Ovary (tissue), 7 donors: ENCODE measurements at regions not wholly inside any gene's neighbourhood (a gene's known extent, or its start where the extent isn't known, plus 50 kb on each side); places are given as distances from the start of the nearest gene placed in this dataset.

ENCODE experiments used
- DNase-seq, 5 donors: peaks; one replicate each; pipeline ENCODE4 v3.0.0-alpha.2; 2019 to 2020
- H3K27ac ChIP-seq, 2 donors: fragments of 200-600 bp; one replicate each; pipeline versions ENCODE4 v1.5.1 to v1.8.0; 2019 to 2022
- H3K27me3 ChIP-seq: fragments of 200-600 bp; one replicate; pipeline ENCODE4 v1.8.0; 2022
- H3K36me3 ChIP-seq: fragments of 200-600 bp; sonication (generic); one replicate; pipeline ENCODE4 v1.5.1; 2019
- H3K4me1 ChIP-seq: one replicate; pipeline ENCODE4 v1.8.1; 2013; ENCODE audit warnings: mild to moderate bottlenecking, moderate library complexity; ENCODE audit not compliant: insufficient read depth
- H3K4me3 ChIP-seq: fragments of 200-600 bp; sonication (generic); one replicate; pipeline ENCODE4 v1.5.1; 2017
- H3K9me3 ChIP-seq, 2 donors: fragments of 200-600 bp in 1 of 2; sonication (generic) in 1 of 2; one replicate each; pipeline versions ENCODE4 v1.5.1 to v1.8.1; 2013 to 2019; ENCODE audit warnings: mild to moderate bottlenecking in 1 of 2, moderate library complexity in 1 of 2
- EP300 ChIP-seq: sonication (generic); formaldehyde crosslinking; IDR thresholded peaks from one replicate; pipeline ENCODE4 v1.6.1; 2017; ENCODE audit warnings: antibody characterized with exemption
- POLR2A ChIP-seq: fragments of 450-650 bp; IDR thresholded peaks from one replicate; pipeline ENCODE4 v1.6.1; 2017; ENCODE audit warnings: antibody characterized with exemption, mild to moderate bottlenecking, moderate library complexity
- WGBS, 3 donors: extraction: QIAGEN DNeasy Blood & Tissue Kit in 1 of 3; methylation state at CpG; one replicate each; pipeline versions ENCODE4 v1.1.5 to v1.1.7; 2013 to 2017; 5-methylcytosine and 5-hydroxymethylcytosine counted together
- intact Hi-C, 4 donors: fragments of 100-400 bp; cut with DNase I; formaldehyde crosslinking; loops; one replicate each; pipeline versions ENCODE4 v1.11.0 to v1.15.1; 2022 to 2023
- TF ChIP-seq, protein P1 (sequence below), 3 donors: fragments of 450-650 bp in 2 of 3; fragments of 200-600 bp in 1 of 3; IDR thresholded peaks; one replicate each; pipeline versions ENCODE4 v1.5.1 to v1.8.0; 2016 to 2022; ENCODE audit warnings: antibody characterized with exemption in 3 of 3, mild to moderate bottlenecking in 1 of 3
- donor health status: DM: no; HTN: no; CAD: no; lungs with moderate emphysema.
- donor health status: DM: no; HTN: no; CAD: no.
- donor health status: Bipolar disorder and iron deficiency.
- donor health status: DM: no; HTN: no; CAD: no.
- donor health status: DM: yes; HTN: yes; CAD: no.

GRCh38 chr16:66081775-66082366 lies 284.6 kb upstream of the CDH5 start:
- Histone ChIP-seq H3K4me1 (no peaks in the 10 kb centered on the region), H3K36me3 (no peaks in the 10 kb centered on the region), H3K4me3 (no peak overlapping the region), H3K9me3 (no peaks in the 10 kb centered on the region), H3K27ac (no peak overlapping the region), H3K27me3 (no peaks in the 10 kb centered on the region)
- 83 to 85% (median 84%) methylated on average over 5 of the region's 5 CpGs for WGBS, 3 donors
- intact Hi-C loops, result no loop called here
- DNase-seq, result no peak
- TF ChIP-seq POLR2A (no peak), EP300 (no peak)
- TF ChIP-seq, protein P1, sequence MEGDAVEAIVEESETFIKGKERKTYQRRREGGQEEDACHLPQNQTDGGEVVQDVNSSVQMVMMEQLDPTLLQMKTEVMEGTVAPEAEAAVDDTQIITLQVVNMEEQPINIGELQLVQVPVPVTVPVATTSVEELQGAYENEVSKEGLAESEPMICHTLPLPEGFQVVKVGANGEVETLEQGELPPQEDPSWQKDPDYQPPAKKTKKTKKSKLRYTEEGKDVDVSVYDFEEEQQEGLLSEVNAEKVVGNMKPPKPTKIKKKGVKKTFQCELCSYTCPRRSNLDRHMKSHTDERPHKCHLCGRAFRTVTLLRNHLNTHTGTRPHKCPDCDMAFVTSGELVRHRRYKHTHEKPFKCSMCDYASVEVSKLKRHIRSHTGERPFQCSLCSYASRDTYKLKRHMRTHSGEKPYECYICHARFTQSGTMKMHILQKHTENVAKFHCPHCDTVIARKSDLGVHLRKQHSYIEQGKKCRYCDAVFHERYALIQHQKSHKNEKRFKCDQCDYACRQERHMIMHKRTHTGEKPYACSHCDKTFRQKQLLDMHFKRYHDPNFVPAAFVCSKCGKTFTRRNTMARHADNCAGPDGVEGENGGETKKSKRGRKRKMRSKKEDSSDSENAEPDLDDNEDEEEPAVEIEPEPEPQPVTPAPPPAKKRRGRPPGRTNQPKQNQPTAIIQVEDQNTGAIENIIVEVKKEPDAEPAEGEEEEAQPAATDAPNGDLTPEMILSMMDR (IDR thresholded peaks at IDR 0.05), result no peak

DNA sequence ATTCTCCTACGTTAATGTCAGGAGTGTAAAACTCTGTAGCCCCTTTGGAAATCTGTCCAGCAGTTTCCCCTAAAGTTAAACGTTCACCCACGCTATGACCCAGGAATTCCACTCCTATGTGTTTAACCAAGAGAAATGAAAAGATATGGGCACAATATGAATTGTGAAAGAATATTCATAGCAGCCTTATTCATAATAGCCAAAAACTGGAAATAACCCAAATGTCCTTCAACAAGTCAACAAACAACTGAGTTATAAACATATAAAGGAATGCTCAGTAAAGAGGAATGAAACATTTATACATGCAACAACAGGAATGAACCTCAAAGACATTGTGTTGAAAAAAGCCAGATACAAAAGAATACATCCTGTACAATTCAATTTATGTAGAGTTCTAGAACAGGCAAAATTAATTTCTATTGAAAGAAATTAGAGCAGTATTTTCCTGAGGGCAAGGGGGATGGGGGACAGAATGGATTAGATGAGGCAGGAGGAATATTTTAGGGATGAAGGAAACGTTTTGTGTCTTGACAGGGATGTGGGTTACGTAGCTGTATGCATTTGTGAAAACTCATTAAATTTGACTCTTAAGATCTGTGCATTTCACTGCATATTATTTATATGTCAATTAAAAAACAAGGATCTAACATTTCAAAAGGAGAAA lies 286.7 kb upstream of the CDH5 start:
- 53 to 75% (median 73%) methylated on average over 5 of the region's 5 CpGs for WGBS, 3 donors
- Histone ChIP-seq H3K9me3 (no peaks in the 10 kb centered on the region), H3K27ac (no peak overlapping the region), H3K4me1 (no peaks in the 10 kb centered on the region), H3K27me3 (no peaks in the 10 kb centered on the region), H3K36me3 (no peaks in the 10 kb centered on the region), H3K4me3 (no peak overlapping the region)
- TF ChIP-seq, protein P1 (IDR thresholded peaks at IDR 0.05), result no peak
- TF ChIP-seq POLR2A, result no peak
- TF ChIP-seq EP300, result no peak
- no peak for DNase-seq
- intact Hi-C loops, result loop anchor here in 1 of 4 donors (1.0 kb wide), 1 partner anchor 34 kb away; no protein-coding TSS in a partner anchor

DNA sequence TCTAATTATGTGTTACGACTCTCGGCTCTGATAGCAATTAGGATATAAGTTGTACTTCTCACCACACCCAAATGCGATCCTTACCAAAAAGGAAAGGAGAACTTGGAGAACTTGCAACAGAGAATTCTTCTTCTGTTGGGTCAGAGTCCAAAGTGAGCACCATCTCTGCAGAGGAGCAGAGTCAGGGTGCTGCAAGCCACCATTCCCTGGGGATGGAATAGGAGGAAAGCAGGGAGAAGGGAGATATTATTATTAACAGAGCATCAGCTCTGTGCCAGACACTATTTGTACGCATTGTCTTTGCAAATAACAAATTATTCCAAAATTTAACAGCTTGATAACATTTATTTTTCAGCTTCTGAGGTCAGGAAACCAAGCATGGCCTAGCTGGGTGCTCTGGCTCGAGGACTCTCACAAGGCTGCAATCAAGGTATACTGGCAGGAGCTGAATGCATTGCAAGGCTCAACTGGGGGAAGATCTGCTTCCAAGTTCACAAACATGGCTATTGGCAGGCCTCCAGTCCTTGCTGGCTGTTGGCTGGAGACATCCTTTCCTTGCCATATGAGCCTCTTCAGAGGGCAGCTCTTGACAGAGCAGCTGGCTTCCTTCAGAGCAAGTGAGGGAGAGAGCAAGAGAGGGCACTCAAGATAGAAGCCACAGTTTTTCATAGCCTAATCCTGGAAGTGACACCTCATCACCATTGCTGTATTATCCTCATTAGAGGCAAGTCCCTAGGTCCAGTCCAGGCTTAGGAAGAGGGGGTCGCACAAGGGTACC lies 296.2 kb upstream of the CDH5 start:
- peak overlapping the region in 1 of 2 donors; percentile 32 for H3K27ac ChIP-seq
- no peaks in the 10 kb centered on the region for H3K36me3 ChIP-seq
- no peak overlapping the region for H3K4me3 ChIP-seq
- intact Hi-C loops, result no loop called here
- H3K9me3 ChIP-seq, result no peaks in the 10 kb centered on the region
- 42 to 49% (median 42%) methylated on average over 6 of the region's 6 CpGs for WGBS, 3 donors
- H3K4me1 ChIP-seq, result peaks cover 17% of the 10 kb centered on the region
- H3K27me3 ChIP-seq, result no peaks in the 10 kb centered on the region
- peak; percentile 81 to 91 (median 87) for DNase-seq
- TF ChIP-seq, protein P1 (IDR thresholded peaks at IDR 0.05), result no peak
- TF ChIP-seq EP300 (no peak), POLR2A (no peak)

GRCh38 chr16:66069587-66069986 lies 296.9 kb upstream of the CDH5 start:
- H3K27me3 ChIP-seq, result no peaks in the 10 kb centered on the region
- H3K4me1 ChIP-seq, result peaks cover 17% of the 10 kb centered on the region
- no peaks in the 10 kb centered on the region for H3K36me3 ChIP-seq
- no peak overlapping the region for H3K27ac ChIP-seq
- WGBS, 3 donors, result 60 to 74% (median 67%) methylated on average over 3 of the region's 3 CpGs
- no peak overlapping the region for H3K4me3 ChIP-seq
- TF ChIP-seq EP300 (no peak), POLR2A (no peak)
- TF ChIP-seq, protein P1 (IDR thresholded peaks at IDR 0.05), result no peak
- intact Hi-C loops, result no loop called here
- no peaks in the 10 kb centered on the region for H3K9me3 ChIP-seq
- no peak for DNase-seq
